Panc1 (cell line): ENCODE measurements at regions not wholly inside any gene's neighbourhood (a gene's known extent, or its start where the extent isn't known, plus 50 kb on each side); places are given as distances from the start of the nearest gene placed in this dataset.

ENCODE experiments used
- ATAC-seq: fragments of 200-7000 bp; cut with Tn5 transposase; 2 replicates; pipeline ENCODE4 v1.9.1; 2020; ENCODE audit warnings: mild to moderate bottlenecking, moderate library complexity
- BruUV-seq: library from RNA; stranded (reverse); fragments of 400-500 nt; replicated peaks from 2 replicates; lab custom pipeline; 2021; lab: Mats Ljungman, UMichigan
- CTCF ChIA-PET: fragments of 300-600 bp; sonication (Branson Sonifier 250); formaldehyde crosslinking; loops from one replicate; lab custom pipeline; 2022; ENCODE audit warnings: antibody characterized with exemption; lab: Charles Lee
- POLR2A ChIA-PET: fragments of 300-600 bp; sonication (Branson Sonifier 250); formaldehyde crosslinking; loops from one replicate; lab custom pipeline; 2022; ENCODE audit warnings: antibody characterized with exemption; lab: Charles Lee
- DNase-seq: peaks from one replicate; pipeline ENCODE4 v3.0.0-alpha.2; 2010; ENCODE audit warnings: low read depth, low spot score
- H3K27ac ChIP-seq: 2 replicates; pipeline ENCODE4 v1.5.1; 2011; ENCODE audit warnings: mild to moderate bottlenecking, low read length, inconsistent platforms
- H3K27me3 ChIP-seq: fragments of 200-500 bp; sonication (Bioruptor generic); 2 replicates; pipeline ENCODE4 v1.6.0; 2014; ENCODE audit warnings: low read length, inconsistent platforms; ENCODE audit not compliant: control insufficient read depth, insufficient read depth
- H3K36me3 ChIP-seq: fragments of 200-500 bp; sonication (Bioruptor generic); 2 replicates; pipeline ENCODE4 v1.5.1; 2014; ENCODE audit warnings: inconsistent platforms, mild to moderate bottlenecking, low read length, moderate library complexity; ENCODE audit not compliant: control insufficient read depth, insufficient read depth
- H3K4me1 ChIP-seq: 2 replicates; pipeline ENCODE4 v1.5.1; 2011; ENCODE audit warnings: inconsistent platforms, mild to moderate bottlenecking, low read length, moderate library complexity; ENCODE audit not compliant: control insufficient read depth, insufficient read depth
- H3K4me3 ChIP-seq, 2 experiments: 2 replicates each; pipeline ENCODE4 v1.5.1; 2011 to 2012; ENCODE audit warnings: low read depth in 2 of 2, low read length in 2 of 2, mild to moderate bottlenecking in 2 of 2, inconsistent platforms in 1 of 2, moderate library complexity in 1 of 2
- H3K9me3 ChIP-seq: fragments of 200-500 bp; sonication (Bioruptor generic); 2 replicates; pipeline ENCODE4 v1.5.1; 2014; ENCODE audit warnings: low read depth, mild to moderate bottlenecking, inconsistent platforms, low read length, moderate library complexity; ENCODE audit not compliant: control insufficient read depth, insufficient read depth
- CTCF ChIP-seq: fragments of 450-650 bp; IDR thresholded peaks from 2 replicates; pipeline ENCODE4 v1.5.1; 2017; ENCODE audit warnings: mild to moderate bottlenecking
- POLR2AphosphoS5 ChIP-seq: IDR thresholded peaks from 2 replicates; pipeline ENCODE4 v1.6.1; 2012; ENCODE audit warnings: mild to moderate bottlenecking, low read depth, low read length, moderate library complexity
- REST ChIP-seq, 2 experiments: IDR thresholded peaks; 2 replicates each; pipeline ENCODE4 v1.6.1; 2011 to 2012; ENCODE audit warnings: low read depth in 2 of 2, control low read depth in 1 of 2, low read length in 1 of 2, mild to moderate bottlenecking in 1 of 2, moderate library complexity in 1 of 2; ENCODE audit not compliant: insufficient read depth in 1 of 2
- SIN3A ChIP-seq: IDR thresholded peaks from 2 replicates; pipeline ENCODE4 v1.6.1; 2012; ENCODE audit warnings: low read depth, mild to moderate bottlenecking, low read length, moderate library complexity, borderline replicate concordance; ENCODE audit not compliant: insufficient read depth
- TCF7L2 ChIP-seq: IDR thresholded peaks from 2 replicates; pipeline ENCODE4 v1.6.1; 2011; ENCODE audit warnings: mild to moderate bottlenecking, low read depth, low read length, inconsistent platforms
- in situ Hi-C: cut with HindIII; loops from 2 replicates; pipeline ENCODE4 v1.10.0; 2016; ENCODE audit warnings: low sequenced_read_pairs, low pct_unique_long_range_greater_than_20kb
- intact Hi-C: fragments of 100-400 bp; cut with micrococcal nuclease; formaldehyde crosslinking; loops from one replicate; pipeline ENCODE4 v1.10.0; 2022; ENCODE audit not compliant: unreplicated experiment

GRCh38 chr5:124679578-124680199 is 66.8 kb downstream of the ZNF608 start:
- Histone ChIP-seq H3K9me3 (no peaks in the 10 kb centered on the region), H3K4me1 (peaks cover 71% of the 10 kb centered on the region), H3K36me3 (no peaks in the 10 kb centered on the region), H3K4me3 (no peak overlapping the region), H3K27ac (peak overlapping the region; percentile 93), H3K27me3 (no peaks in the 10 kb centered on the region)
- no peak for ATAC-seq
- intact Hi-C loops = no loop called here
- in situ Hi-C loops = no loop called here
- ChIA-PET CTCF (interaction anchor here (0.6 kb wide), 1 partner anchor 337 kb away, joined by 3 read pairs; no protein-coding TSS in a partner anchor), POLR2A (interaction anchor here (0.6 kb wide), 2 partner anchors 513 to 1056 kb away, joined by 5 read pairs; no protein-coding TSS in a partner anchor)
- BruUV-seq = no TSS peak
- no peak for DNase-seq
- TF ChIP-seq SIN3A (no peak), TCF7L2 (no peak), POLR2AphosphoS5 (no peak), CTCF (no peak), REST (IDR thresholded peaks at IDR 0.05; ENCODE audit: insufficient read depth in 1 of 2, low read depth in 2 of 2, low read length in 1 of 2) (no peak)

- no peaks in the 10 kb centered on the region for H3K9me3 ChIP-seq
- ChIA-PET CTCF (no interaction called here), POLR2A (no interaction called here)
- DNase-seq = no peak
- ATAC-seq = peak; percentile 55
- no peaks in the 10 kb centered on the region for H3K36me3 ChIP-seq
- no peaks in the 10 kb centered on the region for H3K27me3 ChIP-seq
- H3K27ac ChIP-seq = peak overlapping the region; percentile 93
- intact Hi-C loops (no loop called here), in situ Hi-C loops (no loop called here)
- peaks cover 72% of the 10 kb centered on the region for H3K4me1 ChIP-seq
- TF ChIP-seq CTCF (no peak), REST (IDR thresholded peaks at IDR 0.05; ENCODE audit: insufficient read depth in 1 of 2, low read depth in 2 of 2, low read length in 1 of 2) (no peak), TCF7L2 (no peak), SIN3A (no peak), POLR2AphosphoS5 (no peak)
- H3K4me3 ChIP-seq = no peak overlapping the region
- no TSS peak for BruUV-seq
Observed at GRCh38 chr5:124678922-124679519, 67.4 kb downstream of the ZNF608 start.
